Tibial artery (tissue), 4 donors: ENCODE measurements at regions not wholly inside any gene's neighbourhood (a gene's known extent, or its start where the extent isn't known, plus 50 kb on each side); places are given as distances from the start of the nearest gene placed in this dataset.

ENCODE experiments used
- DNase-seq, 2 donors: peaks; one replicate each; pipeline ENCODE4 v3.0.0-alpha.2; 2019
- H3K27ac ChIP-seq, 2 donors: fragments of 200-600 bp; sonication (generic) in 1 of 2; 1 replicate in 1 of 2; 2 replicates in 1 of 2; pipeline ENCODE4 v1.5.1; 2018 to 2019; ENCODE audit warnings: mild to moderate bottlenecking in 1 of 2
- H3K27me3 ChIP-seq, 2 donors: fragments of 200-600 bp; sonication (generic) in 1 of 2; one replicate each; pipeline versions ENCODE4 v1.5.1 to v1.6.0; 2016 to 2019
- H3K36me3 ChIP-seq, 3 donors: fragments of 200-600 bp; sonication (generic) in 2 of 3; one replicate each; pipeline ENCODE4 v1.5.1; 2016 to 2019; ENCODE audit warnings: mild to moderate bottlenecking in 2 of 3
- H3K4me1 ChIP-seq, 4 donors: fragments of 200-600 bp; sonication (generic) in 2 of 4; 1 replicate in 3 of 4; 2 replicates in 1 of 4; pipeline ENCODE4 v1.5.1; 2016 to 2019
- H3K4me3 ChIP-seq, 2 donors: fragments of 200-600 bp; sonication (generic) in 1 of 2; 1 replicate in 1 of 2; 2 replicates in 1 of 2; pipeline ENCODE4 v1.5.1; 2018 to 2019; ENCODE audit warnings: mild to moderate bottlenecking in 2 of 2
- H3K9me3 ChIP-seq, 3 donors: fragments of 200-600 bp; sonication (generic) in 1 of 3; one replicate each; pipeline ENCODE4 v1.5.1; 2016 to 2019
- intact Hi-C: fragments of 100-400 bp; cut with DNase I; formaldehyde crosslinking; loops from one replicate; pipeline ENCODE4 v1.15.0; 2023; ENCODE audit warnings: low total_unique reads
- TF ChIP-seq, protein P1 (sequence below), 2 experiments: fragments of 200-600 bp in 1 of 2; fragments of 450-650 bp in 1 of 2; IDR thresholded peaks; one replicate each; pipeline ENCODE4 v1.5.1; 2017 to 2019; ENCODE audit warnings: antibody characterized with exemption in 2 of 2, mild to moderate bottlenecking in 1 of 2, moderate library complexity in 1 of 2

- intact Hi-C loops: loop anchor here (5.0 kb wide), 1 partner anchor 1564 kb away; no protein-coding TSS in a partner anchor
- H3K4me3 ChIP-seq: no peak overlapping the region
- H3K27ac ChIP-seq: no peak overlapping the region
- no peaks in the 10 kb centered on the region for H3K9me3 ChIP-seq
- TF ChIP-seq, protein P1, sequence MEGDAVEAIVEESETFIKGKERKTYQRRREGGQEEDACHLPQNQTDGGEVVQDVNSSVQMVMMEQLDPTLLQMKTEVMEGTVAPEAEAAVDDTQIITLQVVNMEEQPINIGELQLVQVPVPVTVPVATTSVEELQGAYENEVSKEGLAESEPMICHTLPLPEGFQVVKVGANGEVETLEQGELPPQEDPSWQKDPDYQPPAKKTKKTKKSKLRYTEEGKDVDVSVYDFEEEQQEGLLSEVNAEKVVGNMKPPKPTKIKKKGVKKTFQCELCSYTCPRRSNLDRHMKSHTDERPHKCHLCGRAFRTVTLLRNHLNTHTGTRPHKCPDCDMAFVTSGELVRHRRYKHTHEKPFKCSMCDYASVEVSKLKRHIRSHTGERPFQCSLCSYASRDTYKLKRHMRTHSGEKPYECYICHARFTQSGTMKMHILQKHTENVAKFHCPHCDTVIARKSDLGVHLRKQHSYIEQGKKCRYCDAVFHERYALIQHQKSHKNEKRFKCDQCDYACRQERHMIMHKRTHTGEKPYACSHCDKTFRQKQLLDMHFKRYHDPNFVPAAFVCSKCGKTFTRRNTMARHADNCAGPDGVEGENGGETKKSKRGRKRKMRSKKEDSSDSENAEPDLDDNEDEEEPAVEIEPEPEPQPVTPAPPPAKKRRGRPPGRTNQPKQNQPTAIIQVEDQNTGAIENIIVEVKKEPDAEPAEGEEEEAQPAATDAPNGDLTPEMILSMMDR (IDR thresholded peaks at IDR 0.05): no peak
- no peak for DNase-seq
- no peaks in the 10 kb centered on the region for H3K4me1 ChIP-seq
- H3K36me3 ChIP-seq: no peaks in the 10 kb centered on the region
- H3K27me3 ChIP-seq: peaks cover 0 to 28% of the 10 kb centered on the region in 2 donors
These were observed 92.5 kb upstream of the SIM2 start for GRCh38 chr21:36606287-36606982.

GRCh38 chr21:36606983-36607325 is 92.0 kb upstream of the SIM2 start:
- DNase-seq: no peak
- no peak overlapping the region for H3K4me3 ChIP-seq
- no peaks in the 10 kb centered on the region for H3K36me3 ChIP-seq
- no peaks in the 10 kb centered on the region for H3K9me3 ChIP-seq
- TF ChIP-seq, protein P1 (IDR thresholded peaks at IDR 0.05): no peak
- H3K27me3 ChIP-seq: peaks cover 0 to 28% of the 10 kb centered on the region in 2 donors
- intact Hi-C loops: loop anchor here (5.0 kb wide), 1 partner anchor 1565 kb away; no protein-coding TSS in a partner anchor
- H3K27ac ChIP-seq: no peak overlapping the region
- no peaks in the 10 kb centered on the region for H3K4me1 ChIP-seq

GRCh38 chr21:36608041-36608896 is 90.6 kb upstream of the SIM2 start:
- H3K27me3 ChIP-seq: peaks cover 0 to 28% of the 10 kb centered on the region in 2 donors
- no peaks in the 10 kb centered on the region for H3K36me3 ChIP-seq
- TF ChIP-seq, protein P1 (IDR thresholded peaks at IDR 0.05): no peak
- H3K4me3 ChIP-seq: no peak overlapping the region
- H3K4me1 ChIP-seq: no peaks in the 10 kb centered on the region
- DNase-seq: no peak
- no peaks in the 10 kb centered on the region for H3K9me3 ChIP-seq
- intact Hi-C loops: loop anchor here (5.0 kb wide), 1 partner anchor 1566 kb away; no protein-coding TSS in a partner anchor
- no peak overlapping the region for H3K27ac ChIP-seq

GRCh38 chr21:36608897-36609225 is 90.1 kb upstream of the SIM2 start:
- Histone ChIP-seq H3K4me3 (no peak overlapping the region), H3K27me3 (peaks cover 0 to 28% of the 10 kb centered on the region in 2 donors), H3K36me3 (no peaks in the 10 kb centered on the region), H3K4me1 (no peaks in the 10 kb centered on the region), H3K27ac (no peak overlapping the region), H3K9me3 (no peaks in the 10 kb centered on the region)
- DNase-seq: no peak
- intact Hi-C loops: loop anchor here (5.0 kb wide), 1 partner anchor 1567 kb away; no protein-coding TSS in a partner anchor
- TF ChIP-seq, protein P1 (IDR thresholded peaks at IDR 0.05): no peak

DNA sequence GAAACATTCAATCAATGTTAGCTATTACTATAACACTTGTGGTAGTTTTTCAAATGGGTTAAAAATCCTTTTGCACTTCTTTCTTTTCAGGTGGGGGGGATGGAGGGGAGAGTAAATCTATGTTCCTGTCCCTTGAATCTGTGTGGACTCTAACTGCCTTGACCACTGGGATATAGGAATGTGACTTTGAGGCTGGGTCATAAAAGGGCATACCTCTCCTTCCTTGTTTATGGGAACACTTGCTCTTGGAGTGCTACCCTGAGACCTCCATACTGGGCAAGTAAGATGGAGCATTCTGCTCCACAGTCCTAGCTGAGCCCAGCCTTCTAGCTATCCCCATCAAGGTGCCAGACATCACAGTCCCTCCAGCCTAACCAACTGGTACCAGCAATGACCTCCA is 89.3 kb upstream of the SIM2 start:
- TF ChIP-seq, protein P1 (IDR thresholded peaks at IDR 0.05): no peak

More for the DNA sequence above, 89.3 kb upstream of the SIM2 start:
- intact Hi-C loops: loop anchor here (5.0 kb wide), 1 partner anchor 1567 kb away; no protein-coding TSS in a partner anchor
- H3K36me3 ChIP-seq: no peaks in the 10 kb centered on the region
- H3K27me3 ChIP-seq: peaks cover 0 to 26% of the 10 kb centered on the region in 2 donors
- H3K27ac ChIP-seq: no peak overlapping the region
- H3K4me3 ChIP-seq: no peak overlapping the region
- no peaks in the 10 kb centered on the region for H3K4me1 ChIP-seq
- H3K9me3 ChIP-seq: no peaks in the 10 kb centered on the region
- DNase-seq: no peak
